Caco-2 (cell line): ENCODE measurements at regions not wholly inside any gene's neighbourhood (a gene's known extent, or its start where the extent isn't known, plus 50 kb on each side); places are given as distances from the start of the nearest gene placed in this dataset.
"Not testable (repeated sequence)": the region's sequence is repeated elsewhere in the genome, so short reads cannot be mapped to it uniquely, and the experiment has no call there.

Source experiments
- BruUV-seq: library from RNA; stranded (reverse); fragments of 400-500 nt; replicated peaks from 2 replicates; lab custom pipeline; 2021; lab: Mats Ljungman, UMichigan
- CTCF ChIA-PET: fragments of 300-600 bp; sonication (Branson Sonifier 250); formaldehyde crosslinking; loops from one replicate; lab custom pipeline; 2022; ENCODE audit warnings: antibody characterized with exemption; lab: Charles Lee
- POLR2A ChIA-PET: fragments of 300-600 bp; sonication (Branson Sonifier 250); formaldehyde crosslinking; loops from one replicate; lab custom pipeline; 2022; ENCODE audit warnings: antibody characterized with exemption; lab: Charles Lee
- DNase-seq, 2 experiments: peaks; one replicate each; pipeline versions ENCODE4 v3.0.0 to v3.0.0-alpha.2; 2020 to 2022
- H3K27me3 ChIP-seq: replicated peaks from 2 replicates; pipeline ENCODE4 v1.6.0; 2011; ENCODE audit warnings: low read length; ENCODE audit not compliant: control insufficient read depth, insufficient read depth
- H3K36me3 ChIP-seq: 2 replicates; pipeline ENCODE4 v1.5.1; 2011; ENCODE audit warnings: low read length; ENCODE audit not compliant: control insufficient read depth, insufficient read depth
- H3K4me1 ChIP-seq: fragments of 250-450 bp; sonication (Bioruptor Pico); 2 replicates; pipeline ENCODE4 v1.5.1; 2020; ENCODE audit warnings: mild to moderate bottlenecking
- H3K4me3 ChIP-seq: 2 replicates; pipeline ENCODE4 v1.5.1; 2011; ENCODE audit warnings: low read depth, mild to moderate bottlenecking, control low read depth, low read length
- H3K9me3 ChIP-seq: fragments of 250-450 bp; sonication (Bioruptor Pico); 2 replicates; pipeline ENCODE4 v1.5.1; 2020; ENCODE audit warnings: mild to moderate bottlenecking, moderate library complexity
- H3K27ac Mint-ChIP-seq: one replicate; pipeline ENCODE4 v1.8.0; 2022; ENCODE audit warnings: mixed read lengths; ENCODE audit not compliant: unreplicated experiment
- H3K27me3 Mint-ChIP-seq: one replicate; pipeline ENCODE4 v1.8.0; 2022; ENCODE audit warnings: mixed read lengths; ENCODE audit not compliant: insufficient read depth, unreplicated experiment
- H3K36me3 Mint-ChIP-seq: one replicate; pipeline ENCODE4 v1.8.0; 2022; ENCODE audit warnings: mild to moderate bottlenecking, mixed read lengths; ENCODE audit not compliant: insufficient read depth, unreplicated experiment
- H3K4me1 Mint-ChIP-seq: one replicate; pipeline ENCODE4 v1.8.0; 2022; ENCODE audit warnings: low read depth, mixed read lengths; ENCODE audit not compliant: unreplicated experiment
- H3K4me3 Mint-ChIP-seq: one replicate; pipeline ENCODE4 v1.8.0; 2022; ENCODE audit warnings: mild to moderate bottlenecking, moderate library complexity, mixed read lengths; ENCODE audit not compliant: unreplicated experiment
- H3K9me3 Mint-ChIP-seq: one replicate; pipeline ENCODE4 v1.8.0; 2022; ENCODE audit warnings: mixed read lengths; ENCODE audit not compliant: unreplicated experiment
- intact Hi-C: fragments of 100-400 bp; cut with micrococcal nuclease; formaldehyde crosslinking; loops from one replicate; pipeline ENCODE4 v1.10.0; 2022; ENCODE audit not compliant: unreplicated experiment

DNA sequence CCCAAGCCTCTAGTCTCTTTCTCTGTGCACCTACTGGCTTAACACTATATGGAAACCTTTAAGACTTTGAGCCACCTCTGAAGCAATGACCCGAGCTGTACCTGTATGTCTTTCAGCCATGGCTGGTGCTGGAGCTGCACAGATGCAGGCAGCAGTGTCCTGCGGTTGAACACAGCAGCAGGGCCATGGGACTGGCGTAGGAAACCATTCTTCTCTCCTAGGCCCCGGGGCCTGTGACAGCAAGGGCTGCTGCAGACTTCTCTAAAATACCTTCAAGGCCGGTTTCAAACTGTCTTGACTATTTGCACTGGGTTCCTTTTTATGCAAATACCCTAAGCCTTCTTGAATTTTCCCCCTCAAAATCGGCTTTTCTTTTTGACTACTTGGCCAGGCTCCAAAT lies 243.6 kb downstream of the CWH43 start:
- POLR2A ChIA-PET, H3K4me3 Mint-ChIP-seq, H3K4me1 ChIP-seq, intact Hi-C loops, H3K27me3 Mint-ChIP-seq, CTCF ChIA-PET, H3K27me3 ChIP-seq, H3K9me3 Mint-ChIP-seq, DNase-seq, H3K36me3 Mint-ChIP-seq, H3K9me3 ChIP-seq, H3K36me3 ChIP-seq, H3K4me3 ChIP-seq, H3K27ac Mint-ChIP-seq, BruUV-seq, H3K4me1 Mint-ChIP-seq: not testable (repeated sequence)

GRCh38 chr4:49233346-49233745 lies 247.3 kb downstream of the CWH43 start:
- H3K4me3 ChIP-seq, H3K27ac Mint-ChIP-seq, H3K27me3 ChIP-seq, H3K4me3 Mint-ChIP-seq, H3K4me1 ChIP-seq, H3K4me1 Mint-ChIP-seq, H3K27me3 Mint-ChIP-seq, DNase-seq, H3K36me3 ChIP-seq, intact Hi-C loops, BruUV-seq, H3K36me3 Mint-ChIP-seq, CTCF ChIA-PET, H3K9me3 ChIP-seq, POLR2A ChIA-PET, H3K9me3 Mint-ChIP-seq: not testable (repeated sequence)

GRCh38 chr4:49233749-49234148 lies 247.7 kb downstream of the CWH43 start:
- H3K9me3 Mint-ChIP-seq, CTCF ChIA-PET: not testable (repeated sequence)

GRCh38 chr4:49234382-49234781 lies 248.3 kb downstream of the CWH43 start:
- intact Hi-C loops, POLR2A ChIA-PET: not testable (repeated sequence)

More at GRCh38 chr4:49233749-49234148, 247.7 kb downstream of the CWH43 start:
- DNase-seq, H3K27me3 ChIP-seq, H3K27me3 Mint-ChIP-seq, H3K36me3 Mint-ChIP-seq, intact Hi-C loops, H3K4me3 ChIP-seq, POLR2A ChIA-PET, H3K4me1 ChIP-seq, H3K4me1 Mint-ChIP-seq, BruUV-seq, H3K27ac Mint-ChIP-seq, H3K4me3 Mint-ChIP-seq, H3K36me3 ChIP-seq, H3K9me3 ChIP-seq: not testable (repeated sequence)

GRCh38 chr4:49235413-49236160 lies 249.5 kb downstream of the CWH43 start:
- intact Hi-C loops, H3K27me3 Mint-ChIP-seq, H3K4me3 Mint-ChIP-seq, H3K9me3 ChIP-seq, H3K9me3 Mint-ChIP-seq, POLR2A ChIA-PET, H3K36me3 ChIP-seq, H3K27me3 ChIP-seq, DNase-seq, H3K4me1 ChIP-seq, H3K4me3 ChIP-seq, H3K36me3 Mint-ChIP-seq, BruUV-seq, H3K27ac Mint-ChIP-seq, CTCF ChIA-PET, H3K4me1 Mint-ChIP-seq: not testable (repeated sequence)

More at GRCh38 chr4:49234382-49234781, 248.3 kb downstream of the CWH43 start:
- H3K36me3 Mint-ChIP-seq, H3K9me3 Mint-ChIP-seq, H3K4me3 ChIP-seq, H3K27me3 ChIP-seq, H3K4me3 Mint-ChIP-seq, DNase-seq, H3K27me3 Mint-ChIP-seq, H3K9me3 ChIP-seq, H3K4me1 ChIP-seq, H3K27ac Mint-ChIP-seq, H3K4me1 Mint-ChIP-seq, CTCF ChIA-PET, BruUV-seq, H3K36me3 ChIP-seq: not testable (repeated sequence)

DNA sequence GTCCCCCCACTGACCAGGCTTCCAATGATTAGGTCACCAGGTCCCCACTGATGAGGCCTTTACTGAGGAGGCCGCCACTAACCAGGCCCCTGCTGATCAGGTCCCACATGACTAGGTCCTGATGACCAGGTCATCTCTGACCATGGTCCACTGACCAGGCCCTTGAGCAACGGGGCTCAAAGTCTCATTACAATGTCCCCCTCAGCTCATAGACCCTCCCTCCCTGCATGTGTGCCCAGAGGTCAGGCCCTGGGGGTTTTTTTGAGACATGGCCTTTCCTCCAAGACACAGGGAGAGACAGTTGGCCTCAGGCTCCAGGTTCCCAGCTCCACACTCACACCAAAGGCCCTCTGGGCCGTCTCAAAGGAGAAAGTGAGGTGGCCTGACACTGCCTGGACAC lies 250.4 kb downstream of the CWH43 start:
- H3K27ac Mint-ChIP-seq, POLR2A ChIA-PET, H3K36me3 Mint-ChIP-seq: not testable (repeated sequence)

DNA sequence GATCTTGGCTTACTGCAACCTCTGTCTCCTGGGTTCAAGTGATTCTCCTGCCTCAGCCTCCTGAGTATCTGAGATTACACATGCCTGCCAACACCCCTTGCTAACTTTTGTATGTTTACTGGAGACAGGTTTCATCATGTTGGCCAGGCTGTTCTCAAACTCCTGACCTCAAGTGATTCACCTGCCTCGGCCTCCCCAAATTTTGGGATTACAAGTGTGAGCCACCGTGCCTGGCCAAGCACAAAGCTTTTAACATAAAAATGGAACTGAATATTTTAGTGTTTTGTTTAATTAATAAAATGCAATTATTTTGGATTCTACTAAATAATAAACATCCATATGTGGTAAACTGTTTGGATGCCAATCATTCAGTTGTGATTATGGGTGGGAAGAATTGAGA lies 255.2 kb downstream of the CWH43 start:
- H3K36me3 ChIP-seq, H3K27me3 Mint-ChIP-seq, H3K9me3 Mint-ChIP-seq, H3K27me3 ChIP-seq, H3K4me3 ChIP-seq, DNase-seq, intact Hi-C loops, H3K36me3 Mint-ChIP-seq, BruUV-seq, H3K9me3 ChIP-seq, H3K27ac Mint-ChIP-seq, H3K4me3 Mint-ChIP-seq, POLR2A ChIA-PET, H3K4me1 Mint-ChIP-seq, CTCF ChIA-PET, H3K4me1 ChIP-seq: not testable (repeated sequence)

More for the DNA sequence above, 250.4 kb downstream of the CWH43 start:
- BruUV-seq, intact Hi-C loops, H3K9me3 Mint-ChIP-seq, H3K27me3 Mint-ChIP-seq, CTCF ChIA-PET, H3K36me3 ChIP-seq, H3K4me1 ChIP-seq, DNase-seq, H3K4me3 ChIP-seq, H3K9me3 ChIP-seq, H3K4me1 Mint-ChIP-seq, H3K4me3 Mint-ChIP-seq, H3K27me3 ChIP-seq: not testable (repeated sequence)
